ENCODE measurements at regions not wholly inside any gene's neighbourhood (a gene's known extent, or its start where the extent isn't known, plus 50 kb on each side); places are given as distances from the start of the nearest gene placed in this dataset.

DNA sequence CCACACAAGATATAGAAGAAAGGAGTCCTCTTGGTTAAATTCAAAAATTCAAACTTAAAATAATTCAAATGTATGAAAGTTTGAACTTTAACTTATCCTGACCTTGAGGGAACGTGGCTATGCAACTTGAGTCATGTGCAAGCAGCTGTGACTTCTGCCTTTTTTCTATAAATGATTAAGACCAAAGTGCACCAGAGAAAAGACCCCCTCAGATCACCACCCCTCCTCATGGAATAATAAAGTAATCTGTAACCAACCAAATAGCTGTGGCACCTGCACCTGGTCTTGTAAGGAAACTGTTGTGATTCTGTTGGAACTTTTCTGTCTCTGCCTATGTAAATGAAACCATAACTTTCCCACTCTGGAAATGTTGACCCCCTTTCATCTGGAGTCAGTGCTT, 141.1 kb upstream of the GGTLC1 start:
- Histone ChIP-seq H3K27ac (ENCODE audit: low read depth in 1 of 2, low read length in 2 of 2) (no peak overlapping the region), H3K9ac (ENCODE audit: low read depth in 1 of 2, low read length in 2 of 2) (no peak overlapping the region), H3K27me3 (ENCODE audit: control insufficient read depth in 4 of 4, insufficient read depth in 4 of 4, low read length in 3 of 4) (no peaks in the 10 kb centered on the region), H3K4me1 (ENCODE audit: control insufficient read depth in 4 of 4, insufficient read depth in 4 of 4, low read length in 3 of 4) (no peaks in the 10 kb centered on the region), H3K36me3 (ENCODE audit: control insufficient read depth in 4 of 4, insufficient read depth in 3 of 4, low read depth in 1 of 4, low read length in 3 of 4) (no peaks in the 10 kb centered on the region), H3K4me3 (ENCODE audit: low read depth in 1 of 3, low read length in 3 of 3) (no peak overlapping the region), H3K9me3 (ENCODE audit: control insufficient read depth in 4 of 4, low read length in 3 of 4) (no peaks in the 10 kb centered on the region)
- no peak for DNase-seq (ENCODE audit: low spot score)
- WGBS, result 76% methylated on average over 1 of the region's 1 CpG
- TF ChIP-seq RAD21 (IDR thresholded peaks at IDR 0.05), result no peak
- no peak for TF ChIP-seq FOXA2 (IDR thresholded peaks at IDR 0.05)
- no peak for TF ChIP-seq HNF4A (conservative IDR thresholded peaks at IDR 0.05)
- no peak for TF ChIP-seq NR2F2 (IDR thresholded peaks at IDR 0.05)
- TF ChIP-seq FOXA1 (IDR thresholded peaks at IDR 0.05), result no peak
- TF ChIP-seq JUND (IDR thresholded peaks at IDR 0.05), result no peak
- TF ChIP-seq RXRA (IDR thresholded peaks at IDR 0.05), result no peak
- no peak for TF ChIP-seq SP1 (IDR thresholded peaks at IDR 0.05)
- TF ChIP-seq, protein P1, sequence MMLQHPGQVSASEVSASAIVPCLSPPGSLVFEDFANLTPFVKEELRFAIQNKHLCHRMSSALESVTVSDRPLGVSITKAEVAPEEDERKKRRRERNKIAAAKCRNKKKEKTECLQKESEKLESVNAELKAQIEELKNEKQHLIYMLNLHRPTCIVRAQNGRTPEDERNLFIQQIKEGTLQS (IDR thresholded peaks at IDR 0.05), result no peak
- TF ChIP-seq, protein P2, sequence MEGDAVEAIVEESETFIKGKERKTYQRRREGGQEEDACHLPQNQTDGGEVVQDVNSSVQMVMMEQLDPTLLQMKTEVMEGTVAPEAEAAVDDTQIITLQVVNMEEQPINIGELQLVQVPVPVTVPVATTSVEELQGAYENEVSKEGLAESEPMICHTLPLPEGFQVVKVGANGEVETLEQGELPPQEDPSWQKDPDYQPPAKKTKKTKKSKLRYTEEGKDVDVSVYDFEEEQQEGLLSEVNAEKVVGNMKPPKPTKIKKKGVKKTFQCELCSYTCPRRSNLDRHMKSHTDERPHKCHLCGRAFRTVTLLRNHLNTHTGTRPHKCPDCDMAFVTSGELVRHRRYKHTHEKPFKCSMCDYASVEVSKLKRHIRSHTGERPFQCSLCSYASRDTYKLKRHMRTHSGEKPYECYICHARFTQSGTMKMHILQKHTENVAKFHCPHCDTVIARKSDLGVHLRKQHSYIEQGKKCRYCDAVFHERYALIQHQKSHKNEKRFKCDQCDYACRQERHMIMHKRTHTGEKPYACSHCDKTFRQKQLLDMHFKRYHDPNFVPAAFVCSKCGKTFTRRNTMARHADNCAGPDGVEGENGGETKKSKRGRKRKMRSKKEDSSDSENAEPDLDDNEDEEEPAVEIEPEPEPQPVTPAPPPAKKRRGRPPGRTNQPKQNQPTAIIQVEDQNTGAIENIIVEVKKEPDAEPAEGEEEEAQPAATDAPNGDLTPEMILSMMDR (IDR thresholded peaks at IDR 0.05; ENCODE audit: low read depth, low read length, missing input control), result no peak
- TF ChIP-seq HNF4G (IDR thresholded peaks at IDR 0.05), result no peak
- no peak for TF ChIP-seq YY1 (IDR thresholded peaks at IDR 0.05)

DNA sequence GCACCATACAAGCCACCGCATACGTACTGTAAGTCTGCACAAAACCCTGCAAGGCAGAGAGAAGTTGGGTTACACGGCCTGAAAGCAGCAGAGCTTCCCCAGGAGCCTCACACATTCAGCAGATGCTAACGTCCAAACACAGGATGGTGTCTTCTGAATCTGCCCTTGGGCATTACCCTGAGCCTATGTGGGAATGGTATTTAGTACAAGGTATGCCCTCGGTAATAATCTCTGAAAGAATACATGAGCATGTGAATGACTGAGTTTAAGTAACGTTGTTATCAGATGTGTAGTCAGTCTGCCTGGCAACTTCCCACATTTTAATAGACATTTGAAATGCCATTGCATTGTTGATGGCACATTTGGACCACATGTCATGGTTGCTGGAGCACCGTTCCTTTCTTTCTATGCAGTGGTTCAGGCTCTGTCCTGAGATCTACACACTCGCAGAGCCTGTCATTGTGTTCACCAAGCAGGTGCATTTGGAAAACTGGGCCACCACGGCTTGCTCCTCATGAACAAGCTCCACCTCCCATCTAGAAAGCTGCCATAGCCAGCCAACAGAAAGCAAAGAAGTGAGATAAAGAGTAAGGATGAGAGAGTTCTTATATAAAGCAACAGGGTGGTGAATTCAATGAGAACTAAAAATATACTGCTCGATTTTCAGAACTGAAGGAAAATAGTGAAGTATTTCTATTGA, 136.5 kb upstream of the GGTLC1 start:
- WGBS, result 70% methylated on average over 10 of the region's 10 CpGs
- DNase-seq (ENCODE audit: low spot score), result no peak
- no peak overlapping the region for H3K27ac ChIP-seq (ENCODE audit: low read depth in 1 of 2, low read length in 2 of 2)

More for the DNA sequence above, 136.5 kb upstream of the GGTLC1 start:
- H3K4me1 ChIP-seq (ENCODE audit: control insufficient read depth in 4 of 4, insufficient read depth in 4 of 4, low read length in 3 of 4), result no peaks in the 10 kb centered on the region
- no peaks in the 10 kb centered on the region for H3K27me3 ChIP-seq (ENCODE audit: control insufficient read depth in 4 of 4, insufficient read depth in 4 of 4, low read length in 3 of 4)
- no peak overlapping the region for H3K9ac ChIP-seq (ENCODE audit: low read depth in 1 of 2, low read length in 2 of 2)
- no peaks in the 10 kb centered on the region for H3K36me3 ChIP-seq (ENCODE audit: control insufficient read depth in 4 of 4, insufficient read depth in 3 of 4, low read depth in 1 of 4, low read length in 3 of 4)
- H3K4me3 ChIP-seq (ENCODE audit: low read depth in 1 of 3, low read length in 3 of 3), result no peak overlapping the region
- TF ChIP-seq, protein P1 (IDR thresholded peaks at IDR 0.05), result no peak
- TF ChIP-seq FOXA1 (IDR thresholded peaks at IDR 0.05) (no peak), TAF1 (conservative IDR thresholded peaks at IDR 0.05) (no peak)
- TF ChIP-seq, protein P2 (IDR thresholded peaks at IDR 0.05; ENCODE audit: low read depth, low read length, missing input control), result no peak
- H3K9me3 ChIP-seq (ENCODE audit: control insufficient read depth in 4 of 4, low read length in 3 of 4), result no peaks in the 10 kb centered on the region
